Panc1 (cell line): ENCODE measurements at regions not wholly inside any gene's neighbourhood (a gene's known extent, or its start where the extent isn't known, plus 50 kb on each side); places are given as distances from the start of the nearest gene placed in this dataset.

ENCODE experiments used
- ATAC-seq: fragments of 200-7000 bp; cut with Tn5 transposase; 2 replicates; pipeline ENCODE4 v1.9.1; 2020; ENCODE audit warnings: mild to moderate bottlenecking, moderate library complexity
- BruUV-seq: library from RNA; stranded (reverse); fragments of 400-500 nt; replicated peaks from 2 replicates; lab custom pipeline; 2021; lab: Mats Ljungman, UMichigan
- CTCF ChIA-PET: fragments of 300-600 bp; sonication (Branson Sonifier 250); formaldehyde crosslinking; loops from one replicate; lab custom pipeline; 2022; ENCODE audit warnings: antibody characterized with exemption; lab: Charles Lee
- POLR2A ChIA-PET: fragments of 300-600 bp; sonication (Branson Sonifier 250); formaldehyde crosslinking; loops from one replicate; lab custom pipeline; 2022; ENCODE audit warnings: antibody characterized with exemption; lab: Charles Lee
- DNase-seq: peaks from one replicate; pipeline ENCODE4 v3.0.0-alpha.2; 2010; ENCODE audit warnings: low read depth, low spot score
- H3K27ac ChIP-seq: 2 replicates; pipeline ENCODE4 v1.5.1; 2011; ENCODE audit warnings: mild to moderate bottlenecking, low read length, inconsistent platforms
- H3K27me3 ChIP-seq: fragments of 200-500 bp; sonication (Bioruptor generic); 2 replicates; pipeline ENCODE4 v1.6.0; 2014; ENCODE audit warnings: low read length, inconsistent platforms; ENCODE audit not compliant: control insufficient read depth, insufficient read depth
- H3K36me3 ChIP-seq: fragments of 200-500 bp; sonication (Bioruptor generic); 2 replicates; pipeline ENCODE4 v1.5.1; 2014; ENCODE audit warnings: inconsistent platforms, mild to moderate bottlenecking, low read length, moderate library complexity; ENCODE audit not compliant: control insufficient read depth, insufficient read depth
- H3K4me1 ChIP-seq: 2 replicates; pipeline ENCODE4 v1.5.1; 2011; ENCODE audit warnings: inconsistent platforms, mild to moderate bottlenecking, low read length, moderate library complexity; ENCODE audit not compliant: control insufficient read depth, insufficient read depth
- H3K4me3 ChIP-seq, 2 experiments: 2 replicates each; pipeline ENCODE4 v1.5.1; 2011 to 2012; ENCODE audit warnings: low read depth in 2 of 2, low read length in 2 of 2, mild to moderate bottlenecking in 2 of 2, inconsistent platforms in 1 of 2, moderate library complexity in 1 of 2
- H3K9me3 ChIP-seq: fragments of 200-500 bp; sonication (Bioruptor generic); 2 replicates; pipeline ENCODE4 v1.5.1; 2014; ENCODE audit warnings: low read depth, mild to moderate bottlenecking, inconsistent platforms, low read length, moderate library complexity; ENCODE audit not compliant: control insufficient read depth, insufficient read depth
- CTCF ChIP-seq: fragments of 450-650 bp; IDR thresholded peaks from 2 replicates; pipeline ENCODE4 v1.5.1; 2017; ENCODE audit warnings: mild to moderate bottlenecking
- POLR2AphosphoS5 ChIP-seq: IDR thresholded peaks from 2 replicates; pipeline ENCODE4 v1.6.1; 2012; ENCODE audit warnings: mild to moderate bottlenecking, low read depth, low read length, moderate library complexity
- SIN3A ChIP-seq: IDR thresholded peaks from 2 replicates; pipeline ENCODE4 v1.6.1; 2012; ENCODE audit warnings: low read depth, mild to moderate bottlenecking, low read length, moderate library complexity, borderline replicate concordance; ENCODE audit not compliant: insufficient read depth
- TCF7L2 ChIP-seq: IDR thresholded peaks from 2 replicates; pipeline ENCODE4 v1.6.1; 2011; ENCODE audit warnings: mild to moderate bottlenecking, low read depth, low read length, inconsistent platforms
- in situ Hi-C: cut with HindIII; loops from 2 replicates; pipeline ENCODE4 v1.10.0; 2016; ENCODE audit warnings: low sequenced_read_pairs, low pct_unique_long_range_greater_than_20kb
- intact Hi-C: fragments of 100-400 bp; cut with micrococcal nuclease; formaldehyde crosslinking; loops from one replicate; pipeline ENCODE4 v1.10.0; 2022; ENCODE audit not compliant: unreplicated experiment
- TF ChIP-seq, protein P1 (sequence below), 2 experiments: IDR thresholded peaks; 2 replicates each; pipeline ENCODE4 v1.6.1; 2011 to 2012; ENCODE audit warnings: low read depth in 2 of 2, control low read depth in 1 of 2, low read length in 1 of 2, mild to moderate bottlenecking in 1 of 2, moderate library complexity in 1 of 2; ENCODE audit not compliant: insufficient read depth in 1 of 2

GRCh38 chr20:2244523-2244922, 51.3 kb upstream of the TGM3 start:
- H3K27me3 ChIP-seq = peaks cover 11% of the 10 kb centered on the region; the same call in 1 of the 2 replicates
- TF ChIP-seq POLR2AphosphoS5 = no peak
- TF ChIP-seq CTCF = no peak
- TF ChIP-seq, protein P1, sequence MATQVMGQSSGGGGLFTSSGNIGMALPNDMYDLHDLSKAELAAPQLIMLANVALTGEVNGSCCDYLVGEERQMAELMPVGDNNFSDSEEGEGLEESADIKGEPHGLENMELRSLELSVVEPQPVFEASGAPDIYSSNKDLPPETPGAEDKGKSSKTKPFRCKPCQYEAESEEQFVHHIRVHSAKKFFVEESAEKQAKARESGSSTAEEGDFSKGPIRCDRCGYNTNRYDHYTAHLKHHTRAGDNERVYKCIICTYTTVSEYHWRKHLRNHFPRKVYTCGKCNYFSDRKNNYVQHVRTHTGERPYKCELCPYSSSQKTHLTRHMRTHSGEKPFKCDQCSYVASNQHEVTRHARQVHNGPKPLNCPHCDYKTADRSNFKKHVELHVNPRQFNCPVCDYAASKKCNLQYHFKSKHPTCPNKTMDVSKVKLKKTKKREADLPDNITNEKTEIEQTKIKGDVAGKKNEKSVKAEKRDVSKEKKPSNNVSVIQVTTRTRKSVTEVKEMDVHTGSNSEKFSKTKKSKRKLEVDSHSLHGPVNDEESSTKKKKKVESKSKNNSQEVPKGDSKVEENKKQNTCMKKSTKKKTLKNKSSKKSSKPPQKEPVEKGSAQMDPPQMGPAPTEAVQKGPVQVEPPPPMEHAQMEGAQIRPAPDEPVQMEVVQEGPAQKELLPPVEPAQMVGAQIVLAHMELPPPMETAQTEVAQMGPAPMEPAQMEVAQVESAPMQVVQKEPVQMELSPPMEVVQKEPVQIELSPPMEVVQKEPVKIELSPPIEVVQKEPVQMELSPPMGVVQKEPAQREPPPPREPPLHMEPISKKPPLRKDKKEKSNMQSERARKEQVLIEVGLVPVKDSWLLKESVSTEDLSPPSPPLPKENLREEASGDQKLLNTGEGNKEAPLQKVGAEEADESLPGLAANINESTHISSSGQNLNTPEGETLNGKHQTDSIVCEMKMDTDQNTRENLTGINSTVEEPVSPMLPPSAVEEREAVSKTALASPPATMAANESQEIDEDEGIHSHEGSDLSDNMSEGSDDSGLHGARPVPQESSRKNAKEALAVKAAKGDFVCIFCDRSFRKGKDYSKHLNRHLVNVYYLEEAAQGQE (IDR thresholded peaks at IDR 0.05; ENCODE audit: insufficient read depth in 1 of 2, low read depth in 2 of 2, low read length in 1 of 2) = no peak
- no peak for TF ChIP-seq SIN3A
- TF ChIP-seq TCF7L2 = no peak
- in situ Hi-C loops = no loop called here
- ATAC-seq = no peak
- POLR2A ChIA-PET = no interaction called here
- no peaks in the 10 kb centered on the region for H3K36me3 ChIP-seq
- BruUV-seq = no TSS peak
- DNase-seq = no peak
- CTCF ChIA-PET = no interaction called here
- no peak overlapping the region for H3K4me3 ChIP-seq
- no peaks in the 10 kb centered on the region; the same call in 1 of the 2 replicates for H3K4me1 ChIP-seq
- H3K9me3 ChIP-seq = no peaks in the 10 kb centered on the region
- intact Hi-C loops = no loop called here
- no peak overlapping the region for H3K27ac ChIP-seq

DNA sequence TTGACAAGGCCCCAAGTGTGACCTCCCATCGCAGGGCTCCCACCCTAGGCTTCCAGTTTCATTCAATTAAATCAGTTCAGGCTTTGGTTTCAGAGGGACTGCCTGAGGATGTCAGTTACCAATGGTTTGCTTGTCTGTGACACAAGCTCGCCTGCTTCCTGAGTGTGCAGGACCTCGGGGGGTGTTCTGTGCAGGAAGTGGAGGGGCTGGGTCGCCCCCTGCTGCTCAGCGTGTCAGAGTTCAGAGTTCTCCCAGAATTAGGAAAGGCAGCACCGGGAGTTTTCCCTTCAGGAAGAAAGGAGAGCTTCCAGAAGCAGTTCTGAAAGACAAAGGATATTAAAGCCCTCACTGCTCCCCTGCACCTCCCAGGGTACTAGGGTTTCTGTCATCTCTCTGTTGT, 50.8 kb upstream of the TGM3 start:
- CTCF ChIA-PET = no interaction called here
- H3K27me3 ChIP-seq = peaks cover 11% of the 10 kb centered on the region; the same call in 1 of the 2 replicates
- no peak for ATAC-seq
- no TSS peak for BruUV-seq
- no peaks in the 10 kb centered on the region; the same call in 1 of the 2 replicates for H3K4me1 ChIP-seq
- DNase-seq = no peak
- TF ChIP-seq POLR2AphosphoS5 = no peak
- TF ChIP-seq SIN3A = no peak
- TF ChIP-seq, protein P1 (IDR thresholded peaks at IDR 0.05; ENCODE audit: insufficient read depth in 1 of 2, low read depth in 2 of 2, low read length in 1 of 2) = no peak
- no peak for TF ChIP-seq TCF7L2
- TF ChIP-seq CTCF = no peak
- H3K4me3 ChIP-seq = no peak overlapping the region
- H3K27ac ChIP-seq = no peak overlapping the region
- intact Hi-C loops (no loop called here), in situ Hi-C loops (no loop called here)
- POLR2A ChIA-PET = no interaction called here
- no peaks in the 10 kb centered on the region for H3K36me3 ChIP-seq
- no peaks in the 10 kb centered on the region for H3K9me3 ChIP-seq
